Mammary epithelial cell (primary cell): ENCODE measurements at regions not wholly inside any gene's neighbourhood (a gene's known extent, or its start where the extent isn't known, plus 50 kb on each side); places are given as distances from the start of the nearest gene placed in this dataset.

ENCODE experiments used
- CTCF ChIP-seq, 2 donors: IDR thresholded peaks in 1 of 2; conservative IDR thresholded peaks in 1 of 2; 2 replicates each; pipeline ENCODE4 v1.5.1; 2011 to 2012; ENCODE audit warnings: inconsistent platforms in 2 of 2, low read length in 2 of 2, mild to moderate bottlenecking in 2 of 2, control low read depth in 1 of 2, low read depth in 1 of 2; ENCODE audit not compliant: insufficient read depth in 1 of 2; ENCODE audit errors: extremely low read depth in 1 of 2
- EZH2 ChIP-seq: IDR thresholded peaks from 2 replicates; pipeline ENCODE4 v1.6.1; 2012; ENCODE audit warnings: low read length, inconsistent platforms, borderline replicate concordance

DNA sequence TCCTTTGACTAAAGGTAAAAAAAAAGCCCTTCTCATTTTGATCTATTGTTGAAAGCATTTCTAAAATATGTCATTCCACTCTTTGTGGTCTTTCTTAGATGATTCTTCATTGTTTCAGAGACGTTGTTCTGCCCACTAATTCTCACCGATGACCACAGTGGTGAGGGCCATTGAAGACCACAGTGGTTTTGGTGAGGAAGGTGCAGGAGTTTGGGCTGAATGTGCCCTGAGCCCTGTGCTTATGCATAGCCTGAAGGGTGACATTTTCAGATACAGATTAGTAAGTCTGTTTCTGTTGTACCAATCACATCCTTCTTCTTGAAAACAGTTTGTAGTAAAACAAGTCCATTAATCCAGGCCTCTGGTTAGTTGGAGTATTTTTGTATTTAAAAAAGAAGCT is 251.3 kb upstream of the ATP5MC3 start:
- TF ChIP-seq CTCF (conservative IDR thresholded peaks at IDR 0.05 in 1 of 2, IDR thresholded peaks at IDR 0.05 in 1 of 2; ENCODE audit: extremely low read depth in 1 of 2, insufficient read depth in 1 of 2, low read depth in 1 of 2, low read length in 2 of 2) = no peak
- TF ChIP-seq EZH2 = no peak
